LNCaP clone FGC (cell line): ENCODE measurements at regions not wholly inside any gene's neighbourhood (a gene's known extent, or its start where the extent isn't known, plus 50 kb on each side); places are given as distances from the start of the nearest gene placed in this dataset.

ENCODE experiments used
- DNase-seq: peaks from one replicate; pipeline ENCODE4 v3.0.0-alpha.2; 2011; ENCODE audit warnings: low read depth
- H3K4me3 ChIP-seq: 2 replicates; pipeline ENCODE4 v1.5.1; 2011; ENCODE audit warnings: mild to moderate bottlenecking, low read depth, low read length, control low read depth
- TF ChIP-seq, protein P1 (sequence below): IDR thresholded peaks from 2 replicates; pipeline ENCODE4 v1.5.1; 2012; ENCODE audit warnings: mild to moderate bottlenecking; ENCODE audit not compliant: control insufficient read depth, insufficient read depth; ENCODE audit errors: extremely low read depth

DNA sequence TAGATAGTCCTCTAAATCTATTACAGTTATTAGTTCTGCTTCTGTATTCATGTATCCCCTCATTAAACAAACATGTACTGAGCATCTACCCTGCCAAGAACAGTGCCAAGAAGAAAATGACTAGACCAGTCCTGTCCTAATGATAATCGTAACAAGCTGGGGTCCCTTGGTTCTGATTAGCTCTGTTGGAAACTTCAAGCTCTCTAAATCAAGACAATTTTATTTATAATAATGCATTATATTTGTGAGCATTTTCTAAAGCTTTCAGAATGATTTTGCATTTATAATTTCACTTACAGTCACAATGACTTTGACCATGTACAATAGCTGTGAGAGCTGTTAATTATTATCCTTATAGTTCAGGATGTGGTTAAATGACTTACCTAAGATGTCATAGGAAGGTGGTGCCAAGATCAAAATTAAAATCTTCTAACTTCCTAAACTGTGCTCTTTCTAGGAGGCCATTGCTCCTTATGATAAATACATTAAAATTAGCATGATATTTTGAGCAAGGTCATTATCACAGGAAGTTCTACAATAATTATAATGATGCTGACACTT lies 336.5 kb upstream of the SLC39A10 start:
- no peak for DNase-seq
- TF ChIP-seq, protein P1, sequence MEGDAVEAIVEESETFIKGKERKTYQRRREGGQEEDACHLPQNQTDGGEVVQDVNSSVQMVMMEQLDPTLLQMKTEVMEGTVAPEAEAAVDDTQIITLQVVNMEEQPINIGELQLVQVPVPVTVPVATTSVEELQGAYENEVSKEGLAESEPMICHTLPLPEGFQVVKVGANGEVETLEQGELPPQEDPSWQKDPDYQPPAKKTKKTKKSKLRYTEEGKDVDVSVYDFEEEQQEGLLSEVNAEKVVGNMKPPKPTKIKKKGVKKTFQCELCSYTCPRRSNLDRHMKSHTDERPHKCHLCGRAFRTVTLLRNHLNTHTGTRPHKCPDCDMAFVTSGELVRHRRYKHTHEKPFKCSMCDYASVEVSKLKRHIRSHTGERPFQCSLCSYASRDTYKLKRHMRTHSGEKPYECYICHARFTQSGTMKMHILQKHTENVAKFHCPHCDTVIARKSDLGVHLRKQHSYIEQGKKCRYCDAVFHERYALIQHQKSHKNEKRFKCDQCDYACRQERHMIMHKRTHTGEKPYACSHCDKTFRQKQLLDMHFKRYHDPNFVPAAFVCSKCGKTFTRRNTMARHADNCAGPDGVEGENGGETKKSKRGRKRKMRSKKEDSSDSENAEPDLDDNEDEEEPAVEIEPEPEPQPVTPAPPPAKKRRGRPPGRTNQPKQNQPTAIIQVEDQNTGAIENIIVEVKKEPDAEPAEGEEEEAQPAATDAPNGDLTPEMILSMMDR = no peak
- no peak overlapping the region for H3K4me3 ChIP-seq

DNA sequence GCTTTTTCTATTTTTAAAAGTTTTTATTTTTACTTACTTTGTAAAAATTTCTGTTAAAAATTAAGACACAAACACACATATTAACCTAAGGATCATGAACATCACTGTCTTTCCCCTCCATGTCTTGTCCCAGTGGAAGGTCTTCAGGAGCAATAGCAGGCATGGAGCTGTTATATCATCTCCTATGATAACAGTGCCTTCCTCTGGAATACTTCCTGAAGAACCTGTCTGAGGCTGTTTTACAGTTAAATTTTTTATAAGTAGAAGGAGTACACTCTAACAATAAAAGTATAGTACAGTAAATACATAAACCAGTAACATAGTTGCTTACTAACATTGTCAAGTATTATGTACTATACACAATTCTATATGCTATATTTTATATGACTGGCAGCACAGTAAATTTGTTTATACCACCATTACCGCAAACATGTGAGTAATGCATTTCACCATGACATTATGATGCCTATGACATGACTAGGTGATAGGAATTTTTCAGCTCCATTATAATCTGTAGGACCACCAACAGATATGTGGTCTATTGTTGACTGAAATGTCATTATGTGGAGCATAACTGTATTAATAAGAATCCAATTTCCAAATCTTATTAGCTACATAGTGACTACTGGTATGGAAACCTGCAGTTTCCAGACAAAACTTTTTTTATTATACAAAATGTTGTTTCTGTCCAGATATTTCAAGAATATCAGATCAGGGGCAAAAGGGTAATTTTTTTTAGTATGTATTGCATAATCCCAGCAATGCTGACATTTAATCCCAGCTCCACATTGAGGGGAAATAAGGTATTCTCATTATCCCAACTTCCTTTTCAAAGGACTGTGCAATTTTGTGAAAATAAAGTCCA lies 337.2 kb upstream of the SLC39A10 start:
- TF ChIP-seq, protein P1 = no peak

GRCh38 chr2:195319112-195319460 lies 337.9 kb upstream of the SLC39A10 start:
- H3K4me3 ChIP-seq = no peak overlapping the region
- TF ChIP-seq, protein P1 = no peak
- no peak for DNase-seq

More for the DNA sequence above, 337.2 kb upstream of the SLC39A10 start:
- DNase-seq = peak; percentile 75
- H3K4me3 ChIP-seq = no peak overlapping the region

DNA sequence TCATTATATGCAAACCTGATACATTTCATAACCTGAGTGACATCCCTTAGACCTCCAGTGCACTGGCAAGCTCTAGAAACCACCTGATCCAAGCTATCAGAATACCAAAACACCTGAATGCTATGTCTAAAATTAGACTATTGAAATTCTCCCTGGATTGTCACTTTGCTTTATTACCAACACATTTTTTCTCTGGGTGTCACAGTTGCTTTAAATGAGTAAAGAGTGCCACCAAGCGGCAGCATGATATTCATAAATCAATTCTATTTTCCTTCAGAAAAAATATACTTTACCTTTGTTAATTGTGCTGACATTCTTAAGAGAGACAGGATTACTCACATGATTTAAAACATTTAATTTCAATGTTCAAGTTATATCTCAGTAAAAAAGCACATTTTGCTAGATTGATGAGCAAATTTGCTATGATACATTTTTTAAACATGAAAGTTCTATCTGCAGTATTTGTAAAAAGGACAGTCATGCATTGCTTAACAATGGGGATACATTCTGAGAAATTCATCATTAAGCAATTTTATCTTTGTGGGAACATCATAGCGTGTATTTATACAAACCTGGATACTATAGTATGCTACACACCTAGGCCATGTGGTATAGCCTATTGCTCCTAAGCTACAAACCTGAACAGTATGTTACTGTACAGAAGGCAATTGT lies 338.4 kb upstream of the SLC39A10 start:
- no peak for DNase-seq
- TF ChIP-seq, protein P1 = peak; percentile 61
- H3K4me3 ChIP-seq = no peak overlapping the region

DNA sequence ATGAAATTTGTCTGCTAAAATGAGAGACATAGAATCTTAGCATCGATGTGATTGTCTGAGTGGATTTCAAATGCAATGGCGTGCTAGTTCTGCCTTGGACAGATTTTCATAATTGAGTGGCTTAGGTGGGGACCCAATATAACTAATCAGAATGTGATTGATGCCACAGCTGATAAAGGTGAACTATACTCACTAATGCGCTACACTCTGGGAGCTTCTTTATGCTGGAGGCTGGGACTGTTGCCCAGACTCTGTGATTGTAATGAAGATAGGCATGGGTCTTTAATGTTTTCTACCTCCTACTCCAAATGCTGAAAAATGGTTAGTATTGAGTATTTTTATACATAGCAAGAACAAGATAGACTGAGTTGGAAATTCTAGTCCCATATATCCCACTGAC lies 339.5 kb upstream of the SLC39A10 start:
- no peak for DNase-seq
- TF ChIP-seq, protein P1 = no peak

DNA sequence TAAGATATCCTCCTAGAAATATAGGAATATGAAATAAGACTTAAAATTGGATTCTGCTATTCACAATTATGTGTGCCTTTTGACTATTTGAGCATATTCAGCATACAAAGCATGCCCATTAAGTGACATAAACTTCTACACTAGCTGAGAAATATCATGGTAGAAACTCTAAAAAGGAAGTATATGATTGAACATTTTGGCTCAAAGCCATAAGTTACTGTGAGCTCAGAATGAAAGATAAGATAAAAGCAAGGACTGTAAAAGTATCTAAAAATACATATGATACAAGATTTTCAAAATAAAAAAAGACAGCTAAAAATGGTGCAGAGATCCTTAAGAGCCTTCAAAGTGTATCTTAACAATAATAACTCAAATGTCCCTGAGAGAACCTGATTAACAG lies 340.5 kb upstream of the SLC39A10 start:
- no peak overlapping the region for H3K4me3 ChIP-seq
- TF ChIP-seq, protein P1 = no peak

More for the DNA sequence above, 339.5 kb upstream of the SLC39A10 start:
- H3K4me3 ChIP-seq = no peak overlapping the region

More for the DNA sequence above, 340.5 kb upstream of the SLC39A10 start:
- DNase-seq = no peak
